KMS-11 (cell line): ENCODE measurements at regions not wholly inside any gene's neighbourhood (a gene's known extent, or its start where the extent isn't known, plus 50 kb on each side); places are given as distances from the start of the nearest gene placed in this dataset.

Source experiments
- H2AFZ ChIP-seq: fragments of 200-600 bp; sonication (generic); 2 replicates; pipeline ENCODE4 v1.6.1; 2016; ENCODE audit warnings: antibody characterized with exemption, mixed run types, low read depth
- H3K27ac ChIP-seq: fragments of 200-600 bp; sonication (generic); 2 replicates; pipeline ENCODE4 v1.6.1; 2016; ENCODE audit warnings: mild to moderate bottlenecking, mixed run types
- H3K27me3 ChIP-seq: fragments of 200-600 bp; sonication (generic); 2 replicates; pipeline ENCODE4 v1.6.1; 2017; ENCODE audit warnings: mild to moderate bottlenecking, low read depth, mixed run types, moderate library complexity; ENCODE audit not compliant: insufficient read depth
- H3K36me3 ChIP-seq: fragments of 200-600 bp; sonication (generic); 2 replicates; pipeline ENCODE4 v1.6.1; 2017; ENCODE audit warnings: mild to moderate bottlenecking, mixed run types; ENCODE audit not compliant: insufficient read depth
- H3K4me1 ChIP-seq: fragments of 200-600 bp; sonication (generic); 2 replicates; pipeline ENCODE4 v1.6.1; 2016; ENCODE audit warnings: mild to moderate bottlenecking, low read depth, mixed run types; ENCODE audit not compliant: poor library complexity, severe bottlenecking
- H3K4me2 ChIP-seq: fragments of 200-600 bp; sonication (generic); 2 replicates; pipeline ENCODE4 v1.7.0; 2016; ENCODE audit warnings: mild to moderate bottlenecking, mixed run types
- H3K4me3 ChIP-seq: fragments of 200-600 bp; sonication (generic); IDR thresholded peaks from 2 replicates; pipeline ENCODE4 v1.6.1; 2017; ENCODE audit warnings: low read depth, low read length, mixed read lengths; ENCODE audit not compliant: insufficient read depth
- H3K79me2 ChIP-seq: fragments of 200-600 bp; sonication (generic); 2 replicates; pipeline ENCODE4 v1.6.1; 2016; ENCODE audit warnings: low read depth, mixed run types; ENCODE audit not compliant: insufficient read depth
- H3K9ac ChIP-seq: fragments of 200-600 bp; sonication (generic); 2 replicates; pipeline ENCODE4 v1.6.1; 2016; ENCODE audit warnings: mild to moderate bottlenecking, mixed run types
- H4K20me1 ChIP-seq: fragments of 200-600 bp; sonication (generic); 2 replicates; pipeline ENCODE4 v1.6.1; 2016; ENCODE audit warnings: mild to moderate bottlenecking, mixed run types; ENCODE audit not compliant: insufficient read depth
- TF ChIP-seq, protein P1 (sequence below): fragments of 200-600 bp; sonication (generic); conservative IDR thresholded peaks from 2 replicates; pipeline ENCODE4 v1.6.1; 2017; ENCODE audit warnings: low read depth, mild to moderate bottlenecking, antibody characterized with exemption, low read length, moderate library complexity, mixed read lengths

DNA sequence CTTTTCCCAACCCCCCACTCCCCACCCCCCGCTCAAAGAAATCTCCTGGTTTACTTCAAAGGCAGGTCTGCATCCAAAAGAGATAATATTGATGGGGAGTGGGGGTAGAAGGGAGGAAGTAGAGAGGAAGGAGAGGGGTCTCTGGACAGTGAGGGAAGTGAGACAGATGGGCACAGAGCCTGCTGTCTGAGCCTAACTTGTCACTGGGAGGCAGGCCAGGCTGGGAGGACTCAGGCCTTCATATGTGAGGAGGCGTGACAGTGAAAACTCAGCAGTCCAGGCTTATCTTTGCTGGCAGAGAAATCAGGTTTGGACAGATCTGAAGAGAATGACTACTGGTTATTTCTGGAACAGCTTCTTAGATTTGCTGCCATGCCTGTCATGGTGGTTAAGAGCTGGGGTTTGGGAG is 192.3 kb downstream of the NUAK1 start:
- no peak overlapping the region for H3K4me2 ChIP-seq
- H3K9ac ChIP-seq = no peak overlapping the region
- H2AFZ ChIP-seq = no peak overlapping the region
- H3K36me3 ChIP-seq = no peaks in the 10 kb centered on the region
- H3K79me2 ChIP-seq = no peaks in the 10 kb centered on the region
- no peaks in the 10 kb centered on the region for H3K4me1 ChIP-seq
- TF ChIP-seq, protein P1, sequence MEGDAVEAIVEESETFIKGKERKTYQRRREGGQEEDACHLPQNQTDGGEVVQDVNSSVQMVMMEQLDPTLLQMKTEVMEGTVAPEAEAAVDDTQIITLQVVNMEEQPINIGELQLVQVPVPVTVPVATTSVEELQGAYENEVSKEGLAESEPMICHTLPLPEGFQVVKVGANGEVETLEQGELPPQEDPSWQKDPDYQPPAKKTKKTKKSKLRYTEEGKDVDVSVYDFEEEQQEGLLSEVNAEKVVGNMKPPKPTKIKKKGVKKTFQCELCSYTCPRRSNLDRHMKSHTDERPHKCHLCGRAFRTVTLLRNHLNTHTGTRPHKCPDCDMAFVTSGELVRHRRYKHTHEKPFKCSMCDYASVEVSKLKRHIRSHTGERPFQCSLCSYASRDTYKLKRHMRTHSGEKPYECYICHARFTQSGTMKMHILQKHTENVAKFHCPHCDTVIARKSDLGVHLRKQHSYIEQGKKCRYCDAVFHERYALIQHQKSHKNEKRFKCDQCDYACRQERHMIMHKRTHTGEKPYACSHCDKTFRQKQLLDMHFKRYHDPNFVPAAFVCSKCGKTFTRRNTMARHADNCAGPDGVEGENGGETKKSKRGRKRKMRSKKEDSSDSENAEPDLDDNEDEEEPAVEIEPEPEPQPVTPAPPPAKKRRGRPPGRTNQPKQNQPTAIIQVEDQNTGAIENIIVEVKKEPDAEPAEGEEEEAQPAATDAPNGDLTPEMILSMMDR = no peak
- no peaks in the 10 kb centered on the region for H3K27me3 ChIP-seq
- no peak overlapping the region for H3K4me3 ChIP-seq
- H3K27ac ChIP-seq = no peak overlapping the region
- no peaks in the 10 kb centered on the region for H4K20me1 ChIP-seq

DNA sequence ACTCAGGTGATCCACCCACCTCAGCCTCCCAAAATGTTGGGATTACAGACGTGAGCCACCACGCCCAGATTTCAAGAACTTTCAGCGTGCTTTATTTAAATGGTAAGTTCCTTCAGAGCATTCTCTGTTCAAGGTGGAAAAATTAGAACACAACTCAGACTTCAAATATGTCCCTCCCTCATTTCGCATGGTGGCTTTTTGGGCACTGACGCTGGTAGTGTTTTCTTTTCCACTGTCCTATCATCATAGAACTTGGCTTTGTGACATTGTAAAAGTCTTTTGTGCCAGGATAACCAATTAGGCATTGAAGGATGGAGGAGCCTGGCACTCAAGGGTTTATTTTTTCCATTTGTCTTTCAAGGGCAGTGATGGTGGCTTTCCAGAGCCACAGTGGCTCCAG is 190.8 kb downstream of the NUAK1 start:
- H2AFZ ChIP-seq = no peak overlapping the region
- no peaks in the 10 kb centered on the region for H3K36me3 ChIP-seq
- no peak overlapping the region for H3K27ac ChIP-seq
- H3K4me1 ChIP-seq = no peaks in the 10 kb centered on the region
- no peaks in the 10 kb centered on the region for H3K27me3 ChIP-seq
- no peaks in the 10 kb centered on the region for H4K20me1 ChIP-seq
- no peak overlapping the region for H3K4me3 ChIP-seq
- H3K4me2 ChIP-seq = no peak overlapping the region
- H3K79me2 ChIP-seq = no peaks in the 10 kb centered on the region
- TF ChIP-seq, protein P1 = no peak
- H3K9ac ChIP-seq = no peak overlapping the region

DNA sequence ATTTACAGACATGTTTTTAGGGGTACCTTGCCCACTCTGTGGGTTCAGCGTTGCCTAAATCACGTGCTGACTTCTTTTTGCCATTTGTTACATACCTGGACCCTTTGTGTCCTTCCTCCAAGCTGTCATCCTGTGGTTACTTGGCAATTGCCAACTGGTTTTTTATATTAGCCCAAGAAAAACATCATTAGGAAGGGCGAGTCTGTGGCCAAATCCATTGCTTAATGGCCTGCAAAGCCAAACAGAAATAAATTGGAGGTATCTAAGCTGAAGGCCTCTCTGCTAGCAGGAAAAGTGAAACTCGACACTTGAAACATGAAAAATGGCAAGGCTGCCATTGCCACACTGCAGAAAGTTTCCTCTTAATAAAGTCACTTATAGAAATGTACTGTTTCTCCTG is 190.4 kb downstream of the NUAK1 start:
- no peak overlapping the region for H3K4me2 ChIP-seq
- H3K4me3 ChIP-seq = no peak overlapping the region

DNA sequence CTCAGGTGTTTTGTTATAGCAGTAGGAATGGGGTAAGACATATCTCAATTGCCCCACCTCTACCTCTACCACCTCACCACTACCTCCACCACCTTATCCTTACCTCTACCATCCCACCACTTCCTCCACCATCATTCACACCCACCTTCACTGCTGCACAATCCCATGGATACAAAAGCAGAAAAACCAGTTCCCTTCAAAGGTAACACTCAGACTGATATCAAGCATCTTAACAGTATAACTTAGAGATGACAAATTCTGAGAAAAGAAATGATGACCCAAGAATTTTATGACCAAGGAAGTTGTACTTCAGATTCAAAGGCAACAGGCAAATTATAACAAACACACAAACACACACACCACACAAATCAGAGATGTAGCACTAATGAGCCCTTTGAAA is 189.4 kb downstream of the NUAK1 start:
- H3K36me3 ChIP-seq = no peaks in the 10 kb centered on the region
- TF ChIP-seq, protein P1 = no peak

More for the DNA sequence above, 190.4 kb downstream of the NUAK1 start:
- Histone ChIP-seq H3K9ac (no peak overlapping the region), H3K27me3 (no peaks in the 10 kb centered on the region), H4K20me1 (no peaks in the 10 kb centered on the region), H2AFZ (no peak overlapping the region), H3K36me3 (no peaks in the 10 kb centered on the region), H3K4me1 (no peaks in the 10 kb centered on the region), H3K79me2 (no peaks in the 10 kb centered on the region), H3K27ac (no peak overlapping the region)
- TF ChIP-seq, protein P1 = no peak

More for the DNA sequence above, 189.4 kb downstream of the NUAK1 start:
- Histone ChIP-seq H2AFZ (no peak overlapping the region), H3K27ac (no peak overlapping the region), H4K20me1 (no peaks in the 10 kb centered on the region), H3K4me2 (no peak overlapping the region), H3K4me1 (no peaks in the 10 kb centered on the region), H3K9ac (no peak overlapping the region), H3K79me2 (no peaks in the 10 kb centered on the region), H3K4me3 (no peak overlapping the region), H3K27me3 (no peaks in the 10 kb centered on the region)
